ENCODE measurements at regions not wholly inside any gene's neighbourhood (a gene's known extent, or its start where the extent isn't known, plus 50 kb on each side); places are given as distances from the start of the nearest gene placed in this dataset.

GRCh38 chr1:222369148-222369547 is 178.8 kb downstream of the HHIPL2 start:
- Mint-ChIP-seq H3K4me3 (no peak overlapping the region), H3K36me3 (ENCODE audit: low read depth) (no peaks in the 10 kb centered on the region), H3K4me1 (peaks cover 6% of the 10 kb centered on the region), H3K9me3 (no peaks in the 10 kb centered on the region), H3K27ac (no peak overlapping the region), H3K27me3 (ENCODE audit: insufficient read depth) (no peaks in the 10 kb centered on the region)
- H3K36me3 ChIP-seq (ENCODE audit: control insufficient read depth, insufficient read depth, low read length), result no peaks in the 10 kb centered on the region
- no peak overlapping the region for H3K9ac ChIP-seq (ENCODE audit: extremely low read depth, low read length, poor library complexity, severe bottlenecking)
- H3K27ac ChIP-seq (ENCODE audit: low read depth, low read length), result no peak overlapping the region
- WGBS, 2 experiments (ENCODE audit: insufficient coverage in 1 of 2, insufficient read length in 1 of 2), result 94 to 96% methylated on average over 11 to 12 of the region's 12 CpGs
- no peaks in the 10 kb centered on the region for H3K27me3 ChIP-seq (ENCODE audit: control insufficient read depth, insufficient read depth, low read length, poor library complexity, severe bottlenecking)
- no peaks in the 10 kb centered on the region for H3K9me3 ChIP-seq (ENCODE audit: control insufficient read depth, low read length)
- no peak for TF ChIP-seq CTCF (conservative IDR thresholded peaks at IDR 0.05)
- no peak for DNase-seq
- H3K4me3 ChIP-seq (ENCODE audit: low read length), result no peak overlapping the region
- no peaks in the 10 kb centered on the region for H3K4me1 ChIP-seq (ENCODE audit: control insufficient read depth, insufficient read depth, low read length)

- H3K4me1 ChIP-seq (ENCODE audit: control insufficient read depth, insufficient read depth, low read length), result no peaks in the 10 kb centered on the region
- no peaks in the 10 kb centered on the region for H3K36me3 Mint-ChIP-seq (ENCODE audit: low read depth)
These were observed 189.8 kb downstream of the HHIPL2 start for GRCh38 chr1:222358100-222358499.

GRCh38 chr1:222357252-222357651 is 190.7 kb downstream of the HHIPL2 start:
- TF ChIP-seq CTCF (conservative IDR thresholded peaks at IDR 0.05), result no peak
- H3K4me3 ChIP-seq (ENCODE audit: low read length), result no peak overlapping the region
- H3K27ac ChIP-seq (ENCODE audit: low read depth, low read length), result no peak overlapping the region
- WGBS, 2 experiments (ENCODE audit: insufficient coverage in 1 of 2, insufficient read length in 1 of 2), result 80 to 89% methylated on average over 1 to 4 of the region's 4 CpGs
- H3K27me3 Mint-ChIP-seq (ENCODE audit: insufficient read depth), result no peaks in the 10 kb centered on the region
- peaks cover 16% of the 10 kb centered on the region for H3K9me3 ChIP-seq (ENCODE audit: control insufficient read depth, low read length)
- H3K36me3 Mint-ChIP-seq (ENCODE audit: low read depth), result no peaks in the 10 kb centered on the region
- no peak overlapping the region for H3K4me3 Mint-ChIP-seq
- no peaks in the 10 kb centered on the region for H3K4me1 Mint-ChIP-seq
- DNase-seq, result peak; percentile 59
- no peaks in the 10 kb centered on the region for H3K27me3 ChIP-seq (ENCODE audit: control insufficient read depth, insufficient read depth, low read length, poor library complexity, severe bottlenecking)
- H3K9me3 Mint-ChIP-seq, result peaks cover 16% of the 10 kb centered on the region
- H3K9ac ChIP-seq (ENCODE audit: extremely low read depth, low read length, poor library complexity, severe bottlenecking), result no peak overlapping the region
- H3K36me3 ChIP-seq (ENCODE audit: control insufficient read depth, insufficient read depth, low read length), result no peaks in the 10 kb centered on the region
- H3K4me1 ChIP-seq (ENCODE audit: control insufficient read depth, insufficient read depth, low read length), result no peaks in the 10 kb centered on the region
- no peak overlapping the region for H3K27ac Mint-ChIP-seq

More at GRCh38 chr1:222358100-222358499, 189.8 kb downstream of the HHIPL2 start:
- Mint-ChIP-seq H3K27me3 (ENCODE audit: insufficient read depth) (no peaks in the 10 kb centered on the region), H3K9me3 (peaks cover 16% of the 10 kb centered on the region), H3K4me3 (no peak overlapping the region), H3K27ac (no peak overlapping the region), H3K4me1 (no peaks in the 10 kb centered on the region)
- TF ChIP-seq CTCF (conservative IDR thresholded peaks at IDR 0.05), result no peak
- H3K27me3 ChIP-seq (ENCODE audit: control insufficient read depth, insufficient read depth, low read length, poor library complexity, severe bottlenecking), result no peaks in the 10 kb centered on the region
- H3K9ac ChIP-seq (ENCODE audit: extremely low read depth, low read length, poor library complexity, severe bottlenecking), result no peak overlapping the region
- no peak overlapping the region for H3K27ac ChIP-seq (ENCODE audit: low read depth, low read length)
- H3K4me3 ChIP-seq (ENCODE audit: low read length), result no peak overlapping the region
- no peak for DNase-seq
- WGBS, 2 experiments (ENCODE audit: insufficient coverage in 1 of 2, insufficient read length in 1 of 2), result 0% methylated on average over 1 of the region's 1 CpG; no CpG with 5 or more reads in 1 of the 2 experiments
- no peaks in the 10 kb centered on the region for H3K36me3 ChIP-seq (ENCODE audit: control insufficient read depth, insufficient read depth, low read length)
- H3K9me3 ChIP-seq (ENCODE audit: control insufficient read depth, low read length), result peaks cover 16% of the 10 kb centered on the region
